ENCODE measurements at regions not wholly inside any gene's neighbourhood (a gene's known extent, or its start where the extent isn't known, plus 50 kb on each side); places are given as distances from the start of the nearest gene placed in this dataset.

DNA sequence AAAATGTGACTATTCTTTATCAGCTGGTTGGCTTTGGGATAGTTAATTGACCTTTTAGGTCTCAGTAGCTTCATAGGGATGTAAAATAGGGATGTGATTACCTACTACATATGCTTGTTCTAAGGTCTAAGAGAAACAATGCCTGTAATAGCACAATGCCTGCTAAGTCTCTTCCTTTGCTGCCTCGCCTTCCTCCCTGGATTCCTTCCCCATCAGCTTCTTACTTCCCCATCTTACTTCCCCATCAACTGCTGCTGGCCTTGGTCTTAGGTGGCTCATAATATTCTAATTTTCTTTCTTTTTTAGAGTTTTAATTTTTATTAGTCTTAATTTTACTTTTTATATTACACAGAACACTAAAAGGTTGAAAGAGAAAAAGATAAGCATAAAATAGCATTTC, 59.2 kb upstream of the GOT2 start:
- TF ChIP-seq, protein P1, sequence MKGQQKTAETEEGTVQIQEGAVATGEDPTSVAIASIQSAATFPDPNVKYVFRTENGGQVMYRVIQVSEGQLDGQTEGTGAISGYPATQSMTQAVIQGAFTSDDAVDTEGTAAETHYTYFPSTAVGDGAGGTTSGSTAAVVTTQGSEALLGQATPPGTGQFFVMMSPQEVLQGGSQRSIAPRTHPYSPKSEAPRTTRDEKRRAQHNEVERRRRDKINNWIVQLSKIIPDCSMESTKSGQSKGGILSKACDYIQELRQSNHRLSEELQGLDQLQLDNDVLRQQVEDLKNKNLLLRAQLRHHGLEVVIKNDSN (IDR thresholded peaks at IDR 0.05): no peak
- TF ChIP-seq MAX (IDR thresholded peaks at IDR 0.05) (no peak), RAD21 (IDR thresholded peaks at IDR 0.05; ENCODE audit: low read depth) (no peak), TAF1 (IDR thresholded peaks at IDR 0.05; ENCODE audit: low read depth) (no peak), FOXM1 (IDR thresholded peaks at IDR 0.05; ENCODE audit: borderline replicate concordance, low read depth) (no peak), CREB1 (IDR thresholded peaks at IDR 0.05; ENCODE audit: low read depth) (no peak), YY1 (IDR thresholded peaks at IDR 0.05; ENCODE audit: low read depth) (no peak), EGR1 (IDR thresholded peaks at IDR 0.05) (no peak), EP300 (IDR thresholded peaks at IDR 0.05; ENCODE audit: borderline replicate concordance) (no peak), TEAD4 (IDR thresholded peaks at IDR 0.05) (no peak), REST (IDR thresholded peaks at IDR 0.05; ENCODE audit: low read depth) (no peak), CEBPB (IDR thresholded peaks at IDR 0.05) (no peak)
